Upper lobe of left lung (tissue), 4 donors: ENCODE measurements at regions not wholly inside any gene's neighbourhood (a gene's known extent, or its start where the extent isn't known, plus 50 kb on each side); places are given as distances from the start of the nearest gene placed in this dataset.

Experiments
- EP300 ChIP-seq, 4 donors: sonication (generic); formaldehyde crosslinking; IDR thresholded peaks; one replicate each; pipeline ENCODE4 v1.5.1; 2017; ENCODE audit warnings: antibody characterized with exemption in 4 of 4, control low read depth in 2 of 4
- POLR2A ChIP-seq, 4 donors: fragments of 450-650 bp; IDR thresholded peaks; one replicate each; pipeline ENCODE4 v1.5.1; 2016 to 2017; ENCODE audit warnings: antibody characterized with exemption in 4 of 4, mild to moderate bottlenecking in 2 of 4
- POLR2AphosphoS5 ChIP-seq, 2 donors: sonication (generic); formaldehyde crosslinking; IDR thresholded peaks; one replicate each; pipeline ENCODE4 v1.5.1; 2017; ENCODE audit warnings: antibody characterized with exemption in 2 of 2
- TF ChIP-seq, protein P1 (sequence below), 6 experiments: fragments of 450-650 bp in 4 of 6; fragments of 200-600 bp in 2 of 6; sonication (generic) in 2 of 6; IDR thresholded peaks; one replicate each; pipeline ENCODE4 v1.5.1; 2016 to 2019; ENCODE audit warnings: antibody characterized with exemption in 6 of 6

GRCh38 chr3:153785901-153786300 lies 335.3 kb upstream of the ARHGEF26 start:
- TF ChIP-seq, protein P1, sequence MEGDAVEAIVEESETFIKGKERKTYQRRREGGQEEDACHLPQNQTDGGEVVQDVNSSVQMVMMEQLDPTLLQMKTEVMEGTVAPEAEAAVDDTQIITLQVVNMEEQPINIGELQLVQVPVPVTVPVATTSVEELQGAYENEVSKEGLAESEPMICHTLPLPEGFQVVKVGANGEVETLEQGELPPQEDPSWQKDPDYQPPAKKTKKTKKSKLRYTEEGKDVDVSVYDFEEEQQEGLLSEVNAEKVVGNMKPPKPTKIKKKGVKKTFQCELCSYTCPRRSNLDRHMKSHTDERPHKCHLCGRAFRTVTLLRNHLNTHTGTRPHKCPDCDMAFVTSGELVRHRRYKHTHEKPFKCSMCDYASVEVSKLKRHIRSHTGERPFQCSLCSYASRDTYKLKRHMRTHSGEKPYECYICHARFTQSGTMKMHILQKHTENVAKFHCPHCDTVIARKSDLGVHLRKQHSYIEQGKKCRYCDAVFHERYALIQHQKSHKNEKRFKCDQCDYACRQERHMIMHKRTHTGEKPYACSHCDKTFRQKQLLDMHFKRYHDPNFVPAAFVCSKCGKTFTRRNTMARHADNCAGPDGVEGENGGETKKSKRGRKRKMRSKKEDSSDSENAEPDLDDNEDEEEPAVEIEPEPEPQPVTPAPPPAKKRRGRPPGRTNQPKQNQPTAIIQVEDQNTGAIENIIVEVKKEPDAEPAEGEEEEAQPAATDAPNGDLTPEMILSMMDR (IDR thresholded peaks at IDR 0.05), result no peak
- TF ChIP-seq POLR2A (IDR thresholded peaks at IDR 0.05) (no peak), POLR2AphosphoS5 (IDR thresholded peaks at IDR 0.05) (no peak), EP300 (IDR thresholded peaks at IDR 0.05) (no peak)
